Posterior vena cava (tissue), 2 donors: ENCODE measurements at regions not wholly inside any gene's neighbourhood (a gene's known extent, or its start where the extent isn't known, plus 50 kb on each side); places are given as distances from the start of the nearest gene placed in this dataset.

Experiments used
- DNase-seq: peaks from one replicate; pipeline ENCODE4 v3.0.0-alpha.2; 2020; ENCODE audit warnings: low spot score
- intact Hi-C, 2 donors: fragments of 100-400 bp; cut with DNase I; formaldehyde crosslinking; loops; one replicate each; pipeline versions ENCODE4 v1.14.1 to v1.14.2; 2022 to 2023
- donor health status: DM: yes; HTN: yes; CAD: no.
- donor health status: DM: yes; HTN: yes; CAD: no.

DNA sequence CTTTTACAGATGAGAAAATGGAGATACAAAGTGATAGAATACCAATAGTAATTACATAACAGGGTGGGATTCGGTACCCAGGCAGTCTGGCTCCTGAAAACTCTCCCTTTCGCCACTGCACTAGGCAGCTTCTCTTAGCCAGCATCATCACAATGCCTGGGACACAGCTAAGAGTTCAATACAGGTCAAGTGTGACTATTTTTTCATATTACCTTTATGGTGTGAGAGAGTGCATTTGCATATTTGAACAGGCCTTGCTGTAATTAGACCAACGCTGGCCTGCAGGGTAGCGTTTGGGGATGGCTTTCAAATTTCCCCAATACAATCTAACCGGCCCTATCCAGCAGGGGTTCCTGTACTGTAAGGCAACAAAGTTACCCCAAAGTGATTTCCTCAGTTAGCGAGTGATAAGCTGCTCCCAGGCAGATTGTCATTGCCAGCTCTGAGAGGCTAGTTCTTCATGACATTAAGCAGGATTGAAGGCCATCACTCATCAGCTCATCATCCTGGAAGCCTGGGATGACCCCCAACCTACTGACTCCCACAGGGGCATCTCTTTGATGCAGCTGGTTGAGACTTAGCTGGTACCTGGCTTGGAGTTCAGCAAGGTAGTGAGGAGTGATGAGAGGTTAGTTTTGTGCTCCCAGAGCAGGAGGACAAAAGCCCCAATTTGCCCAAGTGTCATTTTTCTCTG lies 836.8 kb upstream of the LCORL start:
- no peak for DNase-seq
- intact Hi-C loops: no loop called here

DNA sequence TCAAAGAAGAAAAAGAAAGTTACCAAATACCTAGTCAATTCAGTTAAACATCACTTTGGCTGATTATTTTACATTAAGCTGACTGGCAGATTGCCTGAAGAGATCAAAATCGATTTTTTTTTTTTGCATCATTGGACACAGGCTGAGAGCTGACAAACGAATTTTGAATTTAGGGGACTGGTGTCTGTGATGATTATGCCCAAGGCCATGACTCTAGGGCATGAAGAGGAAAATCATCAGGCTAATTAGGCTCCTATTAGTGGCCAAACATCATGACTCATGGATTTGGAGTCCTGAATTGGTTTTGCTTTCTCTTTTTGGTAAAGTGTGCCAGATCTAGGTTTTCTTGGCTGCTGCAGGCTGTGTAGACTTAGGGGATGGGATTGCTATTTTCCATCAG lies 829.3 kb upstream of the LCORL start:
- DNase-seq: no peak
- intact Hi-C loops: no loop called here

GRCh38 chr4:18847249-18847890 lies 825.8 kb upstream of the LCORL start:
- no peak for DNase-seq
- intact Hi-C loops: no loop called here

- intact Hi-C loops: no loop called here
- DNase-seq: no peak
These were observed 824.8 kb upstream of the LCORL start for GRCh38 chr4:18846313-18846712.

GRCh38 chr4:18844726-18845125 lies 823.2 kb upstream of the LCORL start:
- no peak for DNase-seq
- intact Hi-C loops: no loop called here

- DNase-seq: no peak
- intact Hi-C loops: no loop called here
These were observed 820.9 kb upstream of the LCORL start for GRCh38 chr4:18842431-18842830.

DNA sequence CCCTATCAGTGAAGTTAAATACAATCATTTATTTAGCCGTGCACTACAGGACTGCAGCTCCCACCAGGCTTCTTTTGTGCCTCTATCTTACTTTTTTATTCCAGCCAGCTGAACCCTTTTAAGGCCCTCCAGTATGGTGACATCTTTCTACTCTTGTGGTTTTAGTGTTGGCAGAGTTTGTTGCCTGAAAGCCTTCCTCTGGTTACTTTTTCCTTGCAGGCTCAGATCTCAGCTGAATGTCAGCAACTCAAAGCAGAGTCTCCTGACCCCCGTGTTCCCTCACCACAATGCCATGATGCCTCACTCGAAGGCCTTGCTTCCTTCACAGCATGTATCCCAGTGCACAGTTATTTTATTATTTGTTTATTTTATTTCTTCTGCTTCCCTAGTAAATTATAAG lies 818.9 kb upstream of the LCORL start:
- DNase-seq: no peak
- intact Hi-C loops: no loop called here

- DNase-seq: no peak
- intact Hi-C loops: no loop called here
These were observed 794.8 kb upstream of the LCORL start for GRCh38 chr4:18816228-18816895.

DNA sequence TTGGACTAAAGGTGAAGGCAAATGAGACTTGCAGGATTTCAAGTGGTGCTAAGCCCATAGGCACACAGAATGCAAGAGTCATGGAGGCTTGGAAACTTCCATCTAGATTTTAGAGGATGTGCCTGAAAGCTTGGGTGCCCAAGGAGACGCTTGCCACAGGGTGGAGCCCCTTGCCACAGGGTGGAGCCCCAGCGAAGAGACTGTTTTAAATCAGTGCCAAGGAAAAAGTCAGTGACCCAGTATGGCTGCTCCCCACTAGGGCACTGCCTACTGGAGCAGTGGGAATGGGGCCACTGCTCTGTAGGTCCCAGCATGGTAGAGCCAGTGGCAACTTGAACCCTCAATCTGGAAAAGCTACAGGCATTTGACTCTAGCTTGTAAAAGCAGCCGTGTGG lies 794.2 kb upstream of the LCORL start:
- intact Hi-C loops: no loop called here

GRCh38 chr4:18815081-18815778 lies 793.7 kb upstream of the LCORL start:
- DNase-seq: no peak
- intact Hi-C loops: no loop called here

More for the DNA sequence above, 794.2 kb upstream of the LCORL start:
- DNase-seq: no peak

DNA sequence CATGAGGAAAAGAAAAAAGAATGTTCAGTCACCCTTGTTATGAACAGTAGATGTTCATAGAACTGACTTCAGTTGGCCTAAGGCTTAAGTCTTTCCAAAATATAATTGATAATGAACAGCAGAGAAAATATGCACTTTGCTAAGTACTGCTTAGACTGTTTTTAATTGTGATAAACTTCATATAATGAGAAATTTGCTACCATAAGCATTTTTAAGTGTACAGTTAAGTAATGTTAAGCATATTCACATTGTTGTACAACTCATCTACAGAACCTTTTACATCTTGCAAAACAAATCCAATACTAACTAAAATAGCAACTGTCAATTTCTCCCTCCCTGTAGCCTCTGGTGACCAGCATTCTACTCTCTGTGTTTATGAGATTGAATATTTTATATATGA lies 792.2 kb upstream of the LCORL start:
- intact Hi-C loops: no loop called here

GRCh38 chr4:18813055-18813454 lies 791.5 kb upstream of the LCORL start:
- intact Hi-C loops: no loop called here
- DNase-seq: no peak

More for the DNA sequence above, 792.2 kb upstream of the LCORL start:
- DNase-seq: no peak

- DNase-seq: no peak
- intact Hi-C loops: no loop called here
These were observed 782.2 kb upstream of the LCORL start for GRCh38 chr4:18803781-18804180.

GRCh38 chr4:18798123-18798522 lies 776.6 kb upstream of the LCORL start:
- intact Hi-C loops: no loop called here
- DNase-seq: no peak

DNA sequence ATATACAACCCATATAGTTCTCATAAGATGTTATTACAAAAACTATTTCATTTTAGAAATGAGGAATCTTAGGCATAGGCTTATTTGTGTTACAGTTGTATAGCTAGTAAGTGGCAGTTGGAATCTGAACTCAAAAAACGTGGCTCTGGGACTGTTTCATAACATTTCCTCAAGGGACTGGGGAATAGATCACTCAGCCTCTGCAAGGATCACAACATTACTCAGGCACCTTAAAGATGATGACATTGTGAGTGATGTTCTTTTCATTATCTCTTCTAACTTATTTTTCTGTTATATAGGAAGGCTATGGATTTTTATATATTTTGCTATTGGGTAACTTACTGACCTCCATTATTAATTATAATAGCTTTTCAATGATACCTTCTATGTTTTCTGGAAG lies 774.2 kb upstream of the LCORL start:
- no peak for DNase-seq
- intact Hi-C loops: no loop called here

GRCh38 chr4:18777190-18777930 lies 755.8 kb upstream of the LCORL start:
- no peak for DNase-seq
- intact Hi-C loops: loop anchor here in 1 of 2 donors (1.0 kb wide), 1 partner anchor 31 kb away; no protein-coding TSS in a partner anchor

DNA sequence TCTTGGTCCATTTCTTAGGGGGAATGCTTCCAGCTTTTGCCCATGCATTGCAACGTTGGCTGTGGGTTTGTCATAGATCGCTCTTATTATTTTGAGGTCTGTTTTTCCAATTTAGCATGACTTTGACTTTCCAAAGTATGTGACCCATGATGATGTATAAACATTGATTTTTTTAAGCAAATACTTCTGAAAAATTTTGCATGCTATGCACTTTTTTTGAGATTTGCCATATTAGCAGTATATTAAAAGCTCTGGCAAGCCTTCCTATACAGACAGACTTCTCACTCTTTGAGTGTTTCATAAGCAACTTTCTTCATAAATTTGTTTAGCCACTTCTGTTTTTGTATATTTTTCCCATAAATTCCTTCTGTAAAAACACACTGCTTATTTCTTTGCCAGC lies 746.4 kb upstream of the LCORL start:
- DNase-seq: no peak
- intact Hi-C loops: no loop called here

GRCh38 chr4:18756671-18757070 lies 735.1 kb upstream of the LCORL start:
- DNase-seq: no peak
- intact Hi-C loops: no loop called here

GRCh38 chr4:18754180-18754579 lies 732.6 kb upstream of the LCORL start:
- intact Hi-C loops: no loop called here
- no peak for DNase-seq

DNA sequence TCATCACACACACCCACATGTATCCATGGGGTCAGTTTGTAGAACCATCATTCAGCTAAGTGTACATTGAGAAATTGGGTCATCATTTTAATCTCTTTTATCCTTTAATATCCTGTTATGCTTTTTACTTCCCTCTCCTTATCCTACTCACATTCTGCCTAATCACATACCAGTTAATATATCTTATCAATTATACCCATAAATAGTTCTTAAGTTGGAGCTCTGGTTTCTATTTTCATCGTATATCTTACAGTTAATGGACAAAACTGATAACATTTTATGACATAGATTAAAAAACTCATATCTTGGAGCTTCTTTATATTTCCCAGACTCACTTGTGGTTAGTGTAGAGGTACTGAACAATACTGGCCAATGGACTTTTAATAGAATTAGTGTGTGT lies 729.5 kb upstream of the LCORL start:
- DNase-seq: no peak
- intact Hi-C loops: no loop called here
